ENCODE measurements at regions not wholly inside any gene's neighbourhood (a gene's known extent, or its start where the extent isn't known, plus 50 kb on each side); places are given as distances from the start of the nearest gene placed in this dataset.
"Not testable (repeated sequence)": the region's sequence is repeated elsewhere in the genome, so short reads cannot be mapped to it uniquely, and the experiment has no call there.

DNA sequence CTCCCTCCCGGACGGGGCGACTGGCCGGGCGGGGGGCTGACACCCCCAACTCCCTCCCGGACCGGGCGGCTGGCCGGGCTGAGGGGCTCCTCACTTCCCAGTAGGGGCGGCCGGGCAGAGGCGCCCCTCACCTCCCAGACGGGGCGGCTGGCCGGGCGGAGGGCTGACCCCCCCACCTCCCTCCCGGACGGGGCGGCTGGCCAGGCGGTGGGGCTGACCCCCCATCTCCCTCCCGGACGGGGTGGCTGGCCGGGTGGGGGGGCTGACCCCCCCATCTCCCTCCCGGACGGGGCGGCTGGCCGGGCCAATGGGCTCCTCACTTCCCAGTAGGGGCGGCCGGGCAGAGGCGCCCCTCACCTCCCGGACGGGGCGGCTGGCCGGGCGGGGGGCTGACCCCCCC is 502.0 kb upstream of the ALG10B start:
- H3K4me1 ChIP-seq; H3K27ac ChIP-seq; H3K36me3 ChIP-seq; ATAC-seq (ENCODE audit: low FRiP score in 2 of 2); H3K27me3 ChIP-seq; H3K4me3 ChIP-seq: not testable (repeated sequence)
- peak in 1 of 2 donors; percentile 20 for DNase-seq
- peaks cover 0 to 43% (median 17%) of the 10 kb centered on the region in 4 donors for H3K9me3 ChIP-seq
- WGBS, 2 donors: no CpG with 5 or more reads among the region's 35 CpGs
